22Rv1 (cell line): ENCODE measurements at regions not wholly inside any gene's neighbourhood (a gene's known extent, or its start where the extent isn't known, plus 50 kb on each side); places are given as distances from the start of the nearest gene placed in this dataset.

Source experiments
- ZFX ChIP-seq: fragments of 450-650 bp; IDR thresholded peaks from 2 replicates; pipeline ENCODE4 v1.6.1; 2017; ENCODE audit warnings: antibody characterized with exemption, borderline replicate concordance
- TF ChIP-seq, protein P1 (sequence below): fragments of 450-650 bp; IDR thresholded peaks from 2 replicates; pipeline ENCODE4 v1.5.1; 2017; ENCODE audit warnings: mild to moderate bottlenecking

GRCh38 chr9:7388755-7389154, 410.8 kb downstream of the DMAC1 start:
- TF ChIP-seq, protein P1, sequence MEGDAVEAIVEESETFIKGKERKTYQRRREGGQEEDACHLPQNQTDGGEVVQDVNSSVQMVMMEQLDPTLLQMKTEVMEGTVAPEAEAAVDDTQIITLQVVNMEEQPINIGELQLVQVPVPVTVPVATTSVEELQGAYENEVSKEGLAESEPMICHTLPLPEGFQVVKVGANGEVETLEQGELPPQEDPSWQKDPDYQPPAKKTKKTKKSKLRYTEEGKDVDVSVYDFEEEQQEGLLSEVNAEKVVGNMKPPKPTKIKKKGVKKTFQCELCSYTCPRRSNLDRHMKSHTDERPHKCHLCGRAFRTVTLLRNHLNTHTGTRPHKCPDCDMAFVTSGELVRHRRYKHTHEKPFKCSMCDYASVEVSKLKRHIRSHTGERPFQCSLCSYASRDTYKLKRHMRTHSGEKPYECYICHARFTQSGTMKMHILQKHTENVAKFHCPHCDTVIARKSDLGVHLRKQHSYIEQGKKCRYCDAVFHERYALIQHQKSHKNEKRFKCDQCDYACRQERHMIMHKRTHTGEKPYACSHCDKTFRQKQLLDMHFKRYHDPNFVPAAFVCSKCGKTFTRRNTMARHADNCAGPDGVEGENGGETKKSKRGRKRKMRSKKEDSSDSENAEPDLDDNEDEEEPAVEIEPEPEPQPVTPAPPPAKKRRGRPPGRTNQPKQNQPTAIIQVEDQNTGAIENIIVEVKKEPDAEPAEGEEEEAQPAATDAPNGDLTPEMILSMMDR = no peak
- TF ChIP-seq ZFX = no peak
